Glutamatergic neuron (in vitro differentiated cells): ENCODE measurements at regions not wholly inside any gene's neighbourhood (a gene's known extent, or its start where the extent isn't known, plus 50 kb on each side); places are given as distances from the start of the nearest gene placed in this dataset.

Experiments used
- DNase-seq: peaks from one replicate; pipeline ENCODE4 v3.0.0; 2022
- H3K27ac Mint-ChIP-seq: one replicate; pipeline ENCODE4 v1.8.0; 2020; ENCODE audit warnings: mild to moderate bottlenecking, mixed read lengths, inconsistent platforms; ENCODE audit not compliant: unreplicated experiment
- H3K27me3 Mint-ChIP-seq: one replicate; pipeline ENCODE4 v1.8.0; 2020; ENCODE audit warnings: mild to moderate bottlenecking, moderate library complexity, mixed read lengths, inconsistent platforms; ENCODE audit not compliant: unreplicated experiment
- H3K36me3 Mint-ChIP-seq: one replicate; pipeline ENCODE4 v1.8.0; 2020; ENCODE audit warnings: mild to moderate bottlenecking, mixed read lengths, inconsistent platforms; ENCODE audit not compliant: unreplicated experiment
- H3K4me1 Mint-ChIP-seq: one replicate; pipeline ENCODE4 v1.8.0; 2020; ENCODE audit warnings: mild to moderate bottlenecking, low read depth, mixed read lengths, inconsistent platforms; ENCODE audit not compliant: unreplicated experiment
- H3K4me3 Mint-ChIP-seq: one replicate; pipeline ENCODE4 v1.8.0; 2020; ENCODE audit warnings: mild to moderate bottlenecking, mixed read lengths, inconsistent platforms; ENCODE audit not compliant: unreplicated experiment
- H3K9me3 Mint-ChIP-seq: one replicate; pipeline ENCODE4 v1.8.0; 2020; ENCODE audit warnings: mild to moderate bottlenecking, moderate library complexity, mixed read lengths, inconsistent platforms; ENCODE audit not compliant: unreplicated experiment
- TF ChIP-seq, protein P1 (sequence below): fragments of 200-600 bp; sonication (generic); IDR thresholded peaks from one replicate; pipeline ENCODE4 v1.5.0; 2021; ENCODE audit not compliant: partially characterized antibody, unreplicated experiment

GRCh38 chr18:45557287-45557686 lies 58.0 kb upstream of the SLC14A2 start:
- H3K4me1 Mint-ChIP-seq: no peaks in the 10 kb centered on the region
- H3K27ac Mint-ChIP-seq: no peak overlapping the region
- H3K9me3 Mint-ChIP-seq: no peaks in the 10 kb centered on the region
- no peaks in the 10 kb centered on the region for H3K36me3 Mint-ChIP-seq
- TF ChIP-seq, protein P1, sequence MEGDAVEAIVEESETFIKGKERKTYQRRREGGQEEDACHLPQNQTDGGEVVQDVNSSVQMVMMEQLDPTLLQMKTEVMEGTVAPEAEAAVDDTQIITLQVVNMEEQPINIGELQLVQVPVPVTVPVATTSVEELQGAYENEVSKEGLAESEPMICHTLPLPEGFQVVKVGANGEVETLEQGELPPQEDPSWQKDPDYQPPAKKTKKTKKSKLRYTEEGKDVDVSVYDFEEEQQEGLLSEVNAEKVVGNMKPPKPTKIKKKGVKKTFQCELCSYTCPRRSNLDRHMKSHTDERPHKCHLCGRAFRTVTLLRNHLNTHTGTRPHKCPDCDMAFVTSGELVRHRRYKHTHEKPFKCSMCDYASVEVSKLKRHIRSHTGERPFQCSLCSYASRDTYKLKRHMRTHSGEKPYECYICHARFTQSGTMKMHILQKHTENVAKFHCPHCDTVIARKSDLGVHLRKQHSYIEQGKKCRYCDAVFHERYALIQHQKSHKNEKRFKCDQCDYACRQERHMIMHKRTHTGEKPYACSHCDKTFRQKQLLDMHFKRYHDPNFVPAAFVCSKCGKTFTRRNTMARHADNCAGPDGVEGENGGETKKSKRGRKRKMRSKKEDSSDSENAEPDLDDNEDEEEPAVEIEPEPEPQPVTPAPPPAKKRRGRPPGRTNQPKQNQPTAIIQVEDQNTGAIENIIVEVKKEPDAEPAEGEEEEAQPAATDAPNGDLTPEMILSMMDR: no peak
- H3K4me3 Mint-ChIP-seq: no peak overlapping the region
- DNase-seq: no peak
- peaks cover 1% of the 10 kb centered on the region for H3K27me3 Mint-ChIP-seq

DNA sequence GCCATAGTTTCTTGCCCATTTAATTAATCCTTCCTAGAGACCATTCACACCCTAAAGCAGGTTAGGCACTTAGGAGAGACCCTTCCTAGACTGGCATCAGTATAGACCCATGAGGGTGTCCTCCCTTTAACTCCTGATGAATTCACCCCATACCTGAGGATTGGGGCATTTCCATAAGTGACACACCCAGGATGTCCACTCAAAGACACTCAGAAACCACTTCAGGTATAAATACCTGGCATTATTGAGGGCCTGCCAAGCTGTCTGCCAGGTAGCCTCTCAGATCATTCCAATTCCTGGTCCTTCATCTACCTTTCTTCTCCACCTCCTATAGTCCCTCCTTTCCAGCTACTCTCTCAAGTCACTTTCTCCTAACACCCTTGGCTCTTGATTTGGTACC lies 57.5 kb upstream of the SLC14A2 start:
- no peak overlapping the region for H3K4me3 Mint-ChIP-seq
- no peak overlapping the region for H3K27ac Mint-ChIP-seq
- H3K9me3 Mint-ChIP-seq: no peaks in the 10 kb centered on the region
- H3K4me1 Mint-ChIP-seq: no peaks in the 10 kb centered on the region
- TF ChIP-seq, protein P1: no peak
- no peak for DNase-seq
- peaks cover 1% of the 10 kb centered on the region for H3K27me3 Mint-ChIP-seq
- H3K36me3 Mint-ChIP-seq: no peaks in the 10 kb centered on the region

DNA sequence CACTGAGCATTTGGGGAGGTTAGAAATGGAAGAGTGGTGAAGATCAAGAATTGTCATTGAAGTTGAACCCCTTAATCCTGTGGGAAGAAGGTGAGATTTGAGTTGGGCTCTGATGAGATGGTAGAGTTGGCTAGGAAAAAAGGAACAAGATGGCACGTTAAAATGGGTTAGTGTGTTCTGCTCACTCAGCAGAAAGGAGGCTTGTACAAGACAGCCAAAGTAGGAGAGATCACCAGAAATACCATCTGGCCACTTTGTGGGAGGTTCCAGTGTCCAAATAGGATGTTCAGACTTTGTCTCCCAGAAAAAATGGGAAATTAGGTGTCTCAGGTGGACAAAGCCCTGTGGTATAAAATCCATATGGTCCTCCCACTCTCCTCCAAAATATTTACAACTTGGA lies 56.0 kb upstream of the SLC14A2 start:
- Mint-ChIP-seq H3K36me3 (no peaks in the 10 kb centered on the region), H3K9me3 (no peaks in the 10 kb centered on the region), H3K4me3 (no peak overlapping the region), H3K27me3 (peaks cover under 1% of the 10 kb centered on the region), H3K4me1 (no peaks in the 10 kb centered on the region), H3K27ac (no peak overlapping the region)
- TF ChIP-seq, protein P1: no peak
- no peak for DNase-seq

- Mint-ChIP-seq H3K27me3 (no peaks in the 10 kb centered on the region), H3K27ac (no peak overlapping the region), H3K4me3 (no peak overlapping the region), H3K9me3 (no peaks in the 10 kb centered on the region), H3K36me3 (no peaks in the 10 kb centered on the region), H3K4me1 (no peaks in the 10 kb centered on the region)
- no peak for DNase-seq
- TF ChIP-seq, protein P1: no peak
Observed at GRCh38 chr18:45560870-45561269, 54.4 kb upstream of the SLC14A2 start.

- no peaks in the 10 kb centered on the region for H3K9me3 Mint-ChIP-seq
- no peak overlapping the region for H3K4me3 Mint-ChIP-seq
- no peaks in the 10 kb centered on the region for H3K27me3 Mint-ChIP-seq
- TF ChIP-seq, protein P1: no peak
- no peaks in the 10 kb centered on the region for H3K4me1 Mint-ChIP-seq
- no peaks in the 10 kb centered on the region for H3K36me3 Mint-ChIP-seq
- DNase-seq: no peak
- no peak overlapping the region for H3K27ac Mint-ChIP-seq
Observed at GRCh38 chr18:45562567-45563479, 52.5 kb upstream of the SLC14A2 start.
